ENCODE measurements at regions not wholly inside any gene's neighbourhood (a gene's known extent, or its start where the extent isn't known, plus 50 kb on each side); places are given as distances from the start of the nearest gene placed in this dataset.

GRCh38 chr15:38646716-38647115 is 82.1 kb upstream of the RASGRP1 start:
- DNase-seq (ENCODE audit: low read depth, low spot score), result no peak

GRCh38 chr15:38647683-38648082 is 83.1 kb upstream of the RASGRP1 start:
- no peak for DNase-seq (ENCODE audit: low read depth, low spot score)

GRCh38 chr15:38648121-38648843 is 83.7 kb upstream of the RASGRP1 start:
- no peak for DNase-seq (ENCODE audit: low read depth, low spot score)

- DNase-seq (ENCODE audit: low read depth, low spot score), result no peak
Observed at GRCh38 chr15:38650384-38650783, 85.8 kb upstream of the RASGRP1 start.

- DNase-seq (ENCODE audit: low read depth, low spot score), result no peak
Observed at GRCh38 chr15:38650936-38651327, 86.3 kb upstream of the RASGRP1 start.

- DNase-seq (ENCODE audit: low read depth, low spot score), result no peak
Observed at GRCh38 chr15:38651328-38652038, 86.9 kb upstream of the RASGRP1 start.

- no peak for DNase-seq (ENCODE audit: low read depth, low spot score)
Observed at GRCh38 chr15:38652183-38652794, 87.7 kb upstream of the RASGRP1 start.

- no peak for DNase-seq (ENCODE audit: low read depth, low spot score)
Observed at GRCh38 chr15:38652998-38653397, 88.4 kb upstream of the RASGRP1 start.

- DNase-seq (ENCODE audit: low read depth, low spot score), result no peak
Observed at GRCh38 chr15:38658431-38658830, 93.8 kb upstream of the RASGRP1 start.

- no peak for DNase-seq (ENCODE audit: low read depth, low spot score)
Observed at GRCh38 chr15:38660738-38661137, 96.1 kb upstream of the RASGRP1 start.

- DNase-seq (ENCODE audit: low read depth, low spot score), result no peak
Observed at GRCh38 chr15:38662033-38662802, 97.6 kb upstream of the RASGRP1 start.

GRCh38 chr15:38662805-38663204 is 98.2 kb upstream of the RASGRP1 start:
- no peak for DNase-seq (ENCODE audit: low read depth, low spot score)

- no peak for DNase-seq (ENCODE audit: low read depth, low spot score)
Observed at GRCh38 chr15:38665586-38666305, 101.1 kb upstream of the RASGRP1 start.

GRCh38 chr15:38666865-38667510 is 102.4 kb upstream of the RASGRP1 start:
- no peak for DNase-seq (ENCODE audit: low read depth, low spot score)

GRCh38 chr15:38667890-38668850 is 103.6 kb upstream of the RASGRP1 start:
- DNase-seq (ENCODE audit: low read depth, low spot score), result no peak

GRCh38 chr15:38668898-38669391 is 104.3 kb upstream of the RASGRP1 start:
- no peak for DNase-seq (ENCODE audit: low read depth, low spot score)

GRCh38 chr15:38670128-38671005 is 105.8 kb upstream of the RASGRP1 start:
- DNase-seq (ENCODE audit: low read depth, low spot score), result no peak

- DNase-seq (ENCODE audit: low read depth, low spot score), result no peak
Observed at GRCh38 chr15:38671006-38671387, 106.4 kb upstream of the RASGRP1 start.
